ENCODE measurements at regions not wholly inside any gene's neighbourhood (a gene's known extent, or its start where the extent isn't known, plus 50 kb on each side); places are given as distances from the start of the nearest gene placed in this dataset.
A peak's percentile ranks its signal among the peaks of the same experiment; 100 is the strongest.

DNA sequence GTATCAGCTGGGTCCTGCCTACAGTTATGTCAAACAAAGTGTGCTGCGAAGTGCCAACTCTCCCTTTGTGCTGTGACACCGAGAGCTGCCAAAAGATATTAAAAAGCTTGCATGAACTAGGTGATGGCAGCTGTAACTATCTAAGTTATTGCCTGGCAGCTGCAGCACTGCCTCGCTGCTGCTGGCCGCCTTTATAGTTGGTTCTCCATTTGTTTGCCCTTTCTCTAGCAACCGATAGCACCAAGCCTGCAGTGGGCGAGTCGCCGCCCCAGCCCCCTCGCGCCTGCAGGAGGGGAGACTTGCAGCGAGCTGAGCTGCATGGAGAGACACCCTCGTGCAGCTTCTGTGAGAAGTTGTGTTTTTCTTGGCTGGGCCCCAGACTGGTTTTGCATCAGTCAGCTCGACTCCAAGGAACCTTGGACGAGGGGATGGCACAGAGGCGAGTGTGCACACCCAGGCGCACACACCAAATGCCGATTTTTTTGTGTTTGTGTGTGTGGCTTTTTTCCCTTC lies 330.6 kb downstream of the RPS6KC1 start:
- no peak for TF ChIP-seq CTCF (IDR thresholded peaks at IDR 0.05; ENCODE audit: low read depth, low read length, missing control alignments)
- in situ Hi-C loops (cut with HindIII; ENCODE audit: low sequenced_read_pairs) = no loop called here
- no peak for DNase-seq (ENCODE audit: low read depth)
- peak overlapping the region; percentile 18 for H3K4me3 ChIP-seq (ENCODE audit: low read depth, low read length)

DNA sequence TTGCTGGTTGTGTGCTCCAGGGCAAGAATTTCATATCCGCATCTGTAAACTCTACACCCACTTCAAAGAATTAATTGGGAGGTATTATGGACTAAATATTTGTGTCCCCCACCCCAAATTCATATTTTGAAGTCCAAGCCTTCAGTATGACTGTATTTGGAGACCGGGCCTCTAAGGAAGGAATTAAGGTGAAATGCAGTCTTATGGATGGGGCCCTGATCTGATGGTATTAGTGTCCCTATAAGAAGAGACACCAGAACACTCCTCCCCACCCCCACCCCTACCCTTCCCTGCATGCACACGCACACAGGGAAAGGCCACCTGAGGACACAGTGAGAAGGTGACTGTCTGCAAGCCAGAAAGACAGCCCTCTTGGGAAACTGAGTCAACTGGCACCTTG lies 332.4 kb downstream of the RPS6KC1 start:
- H3K4me3 ChIP-seq (ENCODE audit: low read depth, low read length) = no peak overlapping the region
- in situ Hi-C loops (cut with HindIII; ENCODE audit: low sequenced_read_pairs) = no loop called here
- no peak for DNase-seq (ENCODE audit: low read depth)
- no peak for TF ChIP-seq CTCF (IDR thresholded peaks at IDR 0.05; ENCODE audit: low read depth, low read length, missing control alignments)

DNA sequence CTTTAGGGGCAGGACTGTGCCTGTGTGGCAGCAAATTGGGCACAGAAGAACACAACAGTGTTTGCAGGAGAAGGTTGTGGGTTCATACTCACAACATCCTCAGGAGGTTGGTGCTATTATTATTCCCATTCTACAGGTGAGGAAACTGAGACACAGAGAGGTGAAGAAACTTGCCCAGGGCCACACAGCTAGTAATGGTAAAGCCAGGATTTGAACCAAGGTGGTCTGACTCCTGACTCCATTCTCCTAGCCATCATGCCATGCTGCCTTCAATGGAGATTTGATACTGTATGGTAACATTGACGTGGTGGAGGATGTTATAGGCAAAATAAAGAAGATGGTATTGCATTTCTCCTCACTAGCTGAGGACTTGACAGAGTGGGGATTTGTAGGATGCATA lies 334.2 kb downstream of the RPS6KC1 start:
- in situ Hi-C loops (cut with HindIII; ENCODE audit: low sequenced_read_pairs) = no loop called here
- DNase-seq (ENCODE audit: low read depth) = no peak
- TF ChIP-seq CTCF (IDR thresholded peaks at IDR 0.05; ENCODE audit: low read depth, low read length, missing control alignments) = no peak
- no peak overlapping the region for H3K4me3 ChIP-seq (ENCODE audit: low read depth, low read length)

DNA sequence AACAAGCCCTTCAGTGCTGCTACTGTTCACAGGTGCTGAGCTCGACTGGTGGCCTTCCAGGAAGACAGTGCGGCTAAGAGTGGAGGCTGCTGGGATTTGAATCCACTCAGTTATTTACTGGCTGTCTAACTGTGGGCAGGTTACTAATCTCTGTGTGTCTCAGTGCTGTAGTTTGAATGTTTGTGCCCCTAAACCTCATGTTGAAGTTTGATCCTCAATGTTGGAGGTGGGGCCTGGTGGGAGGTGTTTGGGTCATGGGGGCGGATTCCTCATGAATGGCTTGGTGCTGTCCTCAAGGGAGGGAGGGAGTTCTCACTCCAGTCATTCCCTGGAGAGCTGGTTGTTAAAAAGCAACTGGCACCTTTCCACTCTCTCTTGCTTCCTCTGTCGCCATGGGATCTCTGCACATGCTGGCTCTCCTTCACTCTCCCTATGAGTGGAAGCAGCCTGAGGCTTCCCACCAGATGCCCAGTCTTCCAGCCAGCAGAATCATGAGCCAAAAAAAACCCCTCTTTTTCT lies 334.8 kb downstream of the RPS6KC1 start:
- in situ Hi-C loops (cut with HindIII; ENCODE audit: low sequenced_read_pairs) = no loop called here
- no peak for TF ChIP-seq CTCF (IDR thresholded peaks at IDR 0.05; ENCODE audit: low read depth, low read length, missing control alignments)
- H3K4me3 ChIP-seq (ENCODE audit: low read depth, low read length) = no peak overlapping the region
- DNase-seq (ENCODE audit: low read depth) = no peak

DNA sequence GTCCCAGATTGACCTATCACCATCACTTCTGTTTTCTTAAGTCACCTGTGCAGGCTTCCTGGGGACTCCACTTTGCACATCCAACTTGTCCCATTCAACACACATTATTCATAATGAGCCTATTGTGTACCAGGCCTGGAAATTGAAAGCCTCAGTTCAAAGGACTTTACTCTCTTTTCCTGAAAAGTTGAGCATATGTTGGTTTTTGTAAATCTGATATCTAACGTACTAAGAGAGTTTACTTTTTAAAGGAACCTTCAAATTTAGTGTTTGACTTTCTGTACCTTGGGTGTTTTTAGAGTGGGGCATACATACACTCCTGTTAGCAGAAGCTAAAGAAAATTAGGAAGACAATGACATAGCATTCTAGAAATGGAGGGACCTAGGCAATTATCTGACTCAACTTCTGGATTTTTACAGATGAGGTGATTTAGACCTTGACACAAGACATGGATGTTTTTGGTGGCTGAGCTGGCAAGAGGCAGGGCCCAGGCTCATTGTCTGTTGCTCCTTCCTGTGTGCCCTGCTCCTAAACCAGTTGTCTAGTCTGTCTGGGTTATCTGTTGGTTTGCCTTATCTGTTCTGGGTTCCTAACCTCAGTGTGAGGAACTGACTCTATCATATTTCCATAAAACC lies 336.5 kb downstream of the RPS6KC1 start:
- no peak overlapping the region for H3K4me3 ChIP-seq (ENCODE audit: low read depth, low read length)
- no peak for DNase-seq (ENCODE audit: low read depth)
- in situ Hi-C loops (cut with HindIII; ENCODE audit: low sequenced_read_pairs) = no loop called here
- no peak for TF ChIP-seq CTCF (IDR thresholded peaks at IDR 0.05; ENCODE audit: low read depth, low read length, missing control alignments)

- TF ChIP-seq CTCF (IDR thresholded peaks at IDR 0.05; ENCODE audit: low read depth, low read length, missing control alignments) = no peak
- DNase-seq (ENCODE audit: low read depth) = no peak
- in situ Hi-C loops (cut with HindIII; ENCODE audit: low sequenced_read_pairs) = no loop called here
- no peak overlapping the region for H3K4me3 ChIP-seq (ENCODE audit: low read depth, low read length)
These were observed 337.2 kb downstream of the RPS6KC1 start for GRCh38 chr1:213388199-213388598.
